GM12874 (cell line): ENCODE measurements at regions not wholly inside any gene's neighbourhood (a gene's known extent, or its start where the extent isn't known, plus 50 kb on each side); places are given as distances from the start of the nearest gene placed in this dataset.

Source experiments
- CTCF ChIP-seq: IDR thresholded peaks from 2 replicates; pipeline ENCODE4 v1.5.1; 2011; ENCODE audit warnings: low read depth, mild to moderate bottlenecking, control low read depth, low read length, moderate library complexity; ENCODE audit not compliant: insufficient read depth

DNA sequence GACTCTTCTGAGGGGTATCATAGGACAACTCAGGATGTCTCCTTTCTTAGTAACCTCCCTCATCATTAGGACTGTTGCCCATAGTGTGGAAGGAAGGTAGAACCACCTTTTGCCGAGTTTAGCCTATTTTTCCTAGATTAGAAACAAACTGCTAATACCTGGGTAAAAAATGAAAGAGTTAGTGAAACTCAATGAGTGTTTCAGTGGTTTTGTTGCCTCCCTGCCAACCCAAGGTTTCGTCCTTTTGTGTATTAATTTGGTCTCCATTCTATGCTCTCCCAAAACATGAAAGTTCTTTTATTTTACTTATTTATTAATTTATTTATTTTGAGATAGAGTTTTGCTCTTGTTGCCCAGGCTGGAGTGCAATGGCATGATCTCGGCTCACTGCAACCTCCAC lies 174.9 kb upstream of the KCNJ16 start:
- no peak for TF ChIP-seq CTCF

DNA sequence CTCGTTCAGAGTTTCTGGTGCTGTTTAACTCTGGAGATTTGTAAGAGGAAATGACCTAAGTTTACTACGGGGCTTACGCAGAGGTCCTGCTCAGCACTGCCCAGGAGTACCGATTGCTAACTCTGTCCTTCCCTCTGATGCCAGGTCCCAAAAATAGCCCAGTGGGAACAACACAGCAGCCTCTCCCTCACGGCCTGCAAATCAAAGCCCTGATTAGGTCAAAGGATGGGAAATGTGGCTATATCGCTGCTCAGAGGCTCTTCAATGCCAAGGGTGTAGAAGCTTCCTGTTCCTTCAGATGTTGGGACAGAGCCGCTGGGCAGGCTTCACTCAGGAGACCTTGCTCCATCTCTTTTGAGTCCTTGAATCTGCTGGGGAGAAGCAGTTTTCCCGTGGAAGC lies 174.2 kb upstream of the KCNJ16 start:
- TF ChIP-seq CTCF, result no peak

- no peak for TF ChIP-seq CTCF
Measured at GRCh38 chr17:69906306-69906705, 168.7 kb upstream of the KCNJ16 start.

DNA sequence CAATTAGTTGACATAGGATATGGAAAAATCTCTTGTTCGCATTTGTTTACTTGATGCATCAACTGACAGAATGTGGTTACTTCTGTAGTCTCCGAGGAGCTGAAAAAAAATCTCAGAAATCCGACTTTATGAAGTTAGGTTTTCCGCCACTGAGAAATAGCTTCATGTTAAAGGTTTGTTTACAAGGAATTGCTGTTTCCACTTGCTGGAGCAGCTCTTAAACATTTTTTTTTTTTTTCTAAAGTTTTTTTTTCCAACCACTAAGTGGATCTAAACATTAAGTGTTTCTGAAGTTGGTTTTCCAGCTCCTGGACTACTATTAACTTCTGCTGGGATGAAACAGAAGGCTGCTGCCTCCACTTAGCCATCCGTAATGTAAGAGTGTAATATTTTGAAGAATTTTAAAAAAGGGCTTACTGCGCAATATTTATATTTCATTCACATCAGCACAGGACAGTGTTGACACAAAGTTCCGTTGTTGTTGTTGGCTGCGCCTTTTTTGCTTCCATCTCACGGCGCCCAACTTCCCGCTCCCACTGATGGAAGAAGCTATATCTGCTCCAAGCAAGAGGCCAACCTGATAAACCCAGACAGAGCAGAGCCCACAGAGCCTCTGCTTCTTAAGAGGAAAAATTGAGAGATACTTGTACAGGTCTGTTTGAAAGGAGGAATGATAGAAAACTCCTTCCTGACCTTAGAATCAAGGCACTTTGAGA lies 167.7 kb upstream of the KCNJ16 start:
- TF ChIP-seq CTCF, result no peak

GRCh38 chr17:69908626-69909368 lies 166.2 kb upstream of the KCNJ16 start:
- no peak for TF ChIP-seq CTCF

DNA sequence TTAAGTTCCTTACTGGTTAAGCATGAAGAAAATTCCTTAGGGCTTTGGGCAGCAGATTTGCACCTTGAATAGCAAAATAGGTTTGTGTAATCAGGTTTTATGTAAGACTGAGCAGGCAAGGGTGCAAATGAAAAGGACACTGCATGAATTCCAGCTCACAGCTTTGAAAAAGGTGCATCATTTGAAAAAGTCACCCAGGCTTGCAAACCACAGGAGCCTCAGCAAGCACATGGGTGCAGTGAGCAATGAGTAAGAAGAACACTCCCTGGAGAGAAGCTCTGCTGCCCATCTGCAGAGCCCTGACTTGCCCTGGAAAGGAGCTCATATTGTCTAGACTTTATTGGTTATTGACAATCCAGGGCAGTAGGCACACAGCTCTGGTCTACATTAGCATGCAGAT lies 165.6 kb upstream of the KCNJ16 start:
- TF ChIP-seq CTCF, result no peak

GRCh38 chr17:69912805-69913204 lies 162.2 kb upstream of the KCNJ16 start:
- TF ChIP-seq CTCF, result no peak
